ENCODE measurements at regions not wholly inside any gene's neighbourhood (a gene's known extent, or its start where the extent isn't known, plus 50 kb on each side); places are given as distances from the start of the nearest gene placed in this dataset.
"Not testable (repeated sequence)": the region's sequence is repeated elsewhere in the genome, so short reads cannot be mapped to it uniquely, and the experiment has no call there.

DNA sequence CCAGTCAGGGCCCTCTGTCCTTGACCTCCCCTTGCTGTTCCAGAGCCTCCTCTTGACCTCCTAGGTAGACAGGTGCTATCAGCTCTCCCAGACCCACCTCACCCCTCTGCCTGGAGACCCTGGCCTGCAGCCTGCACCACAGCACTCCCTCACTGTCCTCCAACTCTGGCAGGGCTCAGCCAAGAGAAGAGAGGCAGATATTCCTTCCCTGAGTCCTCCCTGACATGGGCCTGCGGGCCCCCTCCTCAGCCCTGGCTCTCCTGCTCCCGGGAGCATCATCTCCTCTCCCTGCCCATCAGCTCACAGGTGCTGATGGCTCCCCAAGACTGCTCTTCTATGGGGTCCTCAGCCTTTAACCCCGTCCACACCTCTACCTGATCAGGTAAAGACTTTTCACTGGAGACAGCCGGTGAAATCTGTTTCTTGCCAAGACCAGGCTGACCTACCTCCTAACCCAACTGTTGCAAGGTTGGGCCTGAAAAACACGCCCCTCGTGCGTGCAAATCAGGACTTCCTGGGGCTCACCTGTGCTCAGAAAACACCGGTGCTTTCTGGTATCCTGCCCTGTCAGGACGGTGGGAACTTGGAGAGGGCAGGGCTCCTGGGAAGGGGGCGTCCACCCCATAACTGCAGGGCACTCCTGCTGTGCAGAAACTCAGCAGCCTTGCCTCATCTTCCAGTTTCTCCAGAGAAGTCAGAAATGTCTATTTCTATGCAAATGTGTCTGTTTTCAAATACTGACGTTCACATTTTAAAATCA is 160.7 kb downstream of the SHANK2 start:
- intact Hi-C loops (cut with DNase I) = no loop called here
- no peaks in the 10 kb centered on the region for H3K36me3 ChIP-seq
- H3K27ac ChIP-seq = no peak overlapping the region
- DNase-seq (ENCODE audit: extremely low spot score in 2 of 2) = no peak
- no peak for TF ChIP-seq POLR2A (IDR thresholded peaks at IDR 0.05)
- TF ChIP-seq POLR2AphosphoS5 (IDR thresholded peaks at IDR 0.05; ENCODE audit: insufficient read depth in 1 of 2, low read depth in 1 of 2) = no peak
- TF ChIP-seq, protein P1, sequence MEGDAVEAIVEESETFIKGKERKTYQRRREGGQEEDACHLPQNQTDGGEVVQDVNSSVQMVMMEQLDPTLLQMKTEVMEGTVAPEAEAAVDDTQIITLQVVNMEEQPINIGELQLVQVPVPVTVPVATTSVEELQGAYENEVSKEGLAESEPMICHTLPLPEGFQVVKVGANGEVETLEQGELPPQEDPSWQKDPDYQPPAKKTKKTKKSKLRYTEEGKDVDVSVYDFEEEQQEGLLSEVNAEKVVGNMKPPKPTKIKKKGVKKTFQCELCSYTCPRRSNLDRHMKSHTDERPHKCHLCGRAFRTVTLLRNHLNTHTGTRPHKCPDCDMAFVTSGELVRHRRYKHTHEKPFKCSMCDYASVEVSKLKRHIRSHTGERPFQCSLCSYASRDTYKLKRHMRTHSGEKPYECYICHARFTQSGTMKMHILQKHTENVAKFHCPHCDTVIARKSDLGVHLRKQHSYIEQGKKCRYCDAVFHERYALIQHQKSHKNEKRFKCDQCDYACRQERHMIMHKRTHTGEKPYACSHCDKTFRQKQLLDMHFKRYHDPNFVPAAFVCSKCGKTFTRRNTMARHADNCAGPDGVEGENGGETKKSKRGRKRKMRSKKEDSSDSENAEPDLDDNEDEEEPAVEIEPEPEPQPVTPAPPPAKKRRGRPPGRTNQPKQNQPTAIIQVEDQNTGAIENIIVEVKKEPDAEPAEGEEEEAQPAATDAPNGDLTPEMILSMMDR (IDR thresholded peaks at IDR 0.05) = no peak
- H3K4me3 ChIP-seq = no peak overlapping the region
- no peaks in the 10 kb centered on the region for H3K9me3 ChIP-seq
- H3K27me3 ChIP-seq = no peaks in the 10 kb centered on the region
- no peaks in the 10 kb centered on the region for H3K4me1 ChIP-seq

DNA sequence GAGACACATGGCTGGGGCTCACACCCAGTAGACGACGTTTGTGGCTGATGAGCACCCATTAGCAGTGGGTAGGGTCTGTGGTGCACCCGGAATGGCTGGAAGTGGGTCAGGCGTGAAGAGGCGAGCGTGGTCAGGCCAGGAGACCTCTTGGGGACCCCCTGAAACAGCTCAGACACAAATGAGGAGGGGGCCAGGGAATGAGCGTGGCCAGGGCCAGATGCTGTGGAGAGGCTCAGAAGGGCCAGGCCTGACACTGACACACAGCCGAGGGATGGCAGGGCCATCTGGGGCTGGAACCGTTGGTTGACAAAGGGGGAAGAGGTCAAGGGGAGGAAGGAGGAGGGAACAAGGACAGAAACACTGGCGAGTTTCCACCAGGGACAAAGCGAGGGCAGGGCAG is 162.8 kb downstream of the SHANK2 start:
- no peak overlapping the region for H3K4me3 ChIP-seq
- H3K9me3 ChIP-seq = no peaks in the 10 kb centered on the region
- H3K27ac ChIP-seq = no peak overlapping the region
- TF ChIP-seq, protein P1 (IDR thresholded peaks at IDR 0.05) = no peak
- TF ChIP-seq POLR2AphosphoS5 (IDR thresholded peaks at IDR 0.05; ENCODE audit: insufficient read depth in 1 of 2, low read depth in 1 of 2) = no peak
- TF ChIP-seq POLR2A (IDR thresholded peaks at IDR 0.05) = no peak
- H3K27me3 ChIP-seq = no peaks in the 10 kb centered on the region
- H3K36me3 ChIP-seq = no peaks in the 10 kb centered on the region
- no peak for DNase-seq (ENCODE audit: extremely low spot score in 2 of 2)
- no peaks in the 10 kb centered on the region for H3K4me1 ChIP-seq
- intact Hi-C loops (cut with DNase I) = no loop called here

DNA sequence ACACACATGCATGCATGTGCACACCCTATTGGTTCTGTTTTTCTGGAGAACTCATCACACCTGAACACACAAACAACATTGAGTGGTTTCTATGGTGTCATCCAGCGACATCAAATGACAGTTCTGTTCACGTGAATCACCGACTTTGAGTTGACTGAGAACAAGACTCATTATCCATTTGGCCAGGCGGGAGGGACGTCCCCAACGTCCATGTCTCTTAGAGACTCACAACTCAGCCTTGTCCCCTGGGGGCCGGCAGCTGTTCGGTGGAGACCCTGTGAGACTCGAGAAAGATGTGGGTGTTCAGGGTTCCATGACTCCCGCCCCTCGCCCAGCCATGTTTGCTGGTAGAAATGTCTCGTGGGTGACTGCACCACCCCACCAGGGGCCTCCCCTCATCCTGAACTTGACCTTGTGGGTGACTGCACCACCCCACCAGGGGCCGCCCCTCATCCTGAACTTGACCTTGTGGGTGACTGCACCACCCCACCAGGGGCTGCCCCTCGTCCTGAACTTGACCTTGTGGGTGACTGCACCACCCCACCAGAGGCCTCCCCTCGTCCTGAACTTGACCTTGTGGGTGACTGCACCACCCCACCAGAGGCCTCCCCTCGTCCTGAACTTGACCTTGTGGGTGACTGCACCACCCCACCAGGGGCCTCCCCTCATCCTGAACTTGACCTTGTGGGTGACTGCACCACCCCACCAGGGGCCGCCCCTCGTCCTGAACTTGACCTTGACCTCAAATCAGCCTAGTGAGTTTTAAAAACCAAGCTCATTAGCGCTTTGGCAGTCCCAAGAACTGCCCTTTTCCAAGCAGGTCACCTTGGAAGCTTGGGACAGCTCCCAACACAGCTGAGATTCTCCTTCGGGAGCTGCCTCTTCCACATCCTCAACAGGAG is 163.8 kb downstream of the SHANK2 start:
- DNase-seq (ENCODE audit: extremely low spot score in 2 of 2); H3K9me3 ChIP-seq; H3K4me3 ChIP-seq; H3K27me3 ChIP-seq; H3K27ac ChIP-seq; intact Hi-C loops (cut with DNase I); H3K36me3 ChIP-seq; H3K4me1 ChIP-seq: not testable (repeated sequence)

DNA sequence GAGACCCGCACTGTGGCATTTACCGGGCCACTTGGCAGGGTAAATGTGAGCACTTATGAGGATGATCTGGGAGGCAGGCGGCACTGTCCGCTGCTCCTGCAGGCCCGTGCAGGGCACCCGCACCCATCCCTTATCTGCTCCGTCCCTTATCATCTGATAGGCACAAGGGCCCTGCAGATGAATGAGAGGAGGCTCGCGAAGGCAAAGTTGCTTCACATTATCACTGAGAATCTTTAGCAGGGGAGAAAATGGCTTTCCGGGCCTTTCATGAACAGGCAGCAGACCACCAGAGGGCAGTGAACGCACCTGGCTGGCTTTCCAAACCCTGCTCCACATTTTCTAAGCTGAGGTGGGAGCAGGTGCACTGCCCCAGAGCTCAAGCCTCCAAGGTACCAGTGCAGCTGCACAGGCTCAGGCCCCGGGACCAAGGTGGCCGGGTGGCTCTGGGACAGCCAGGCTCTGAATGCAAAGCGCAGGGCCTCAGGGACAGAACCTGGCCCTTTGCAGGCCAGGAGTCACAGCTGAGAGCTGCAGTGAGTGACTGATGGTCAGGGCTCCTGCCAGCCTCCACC is 165.6 kb downstream of the SHANK2 start:
- TF ChIP-seq, protein P1 (IDR thresholded peaks at IDR 0.05) = peak in 1 of 3 experiments; percentile 7
- TF ChIP-seq POLR2A (IDR thresholded peaks at IDR 0.05) = no peak
- TF ChIP-seq POLR2AphosphoS5 (IDR thresholded peaks at IDR 0.05; ENCODE audit: insufficient read depth in 1 of 2, low read depth in 1 of 2) = no peak
- H3K9me3 ChIP-seq = no peaks in the 10 kb centered on the region
- intact Hi-C loops (cut with DNase I) = no loop called here
- H3K27ac ChIP-seq = no peak overlapping the region
- no peaks in the 10 kb centered on the region for H3K4me1 ChIP-seq
- H3K36me3 ChIP-seq = no peaks in the 10 kb centered on the region
- no peak for DNase-seq (ENCODE audit: extremely low spot score in 2 of 2)
- H3K4me3 ChIP-seq = no peak overlapping the region
- H3K27me3 ChIP-seq = no peaks in the 10 kb centered on the region

DNA sequence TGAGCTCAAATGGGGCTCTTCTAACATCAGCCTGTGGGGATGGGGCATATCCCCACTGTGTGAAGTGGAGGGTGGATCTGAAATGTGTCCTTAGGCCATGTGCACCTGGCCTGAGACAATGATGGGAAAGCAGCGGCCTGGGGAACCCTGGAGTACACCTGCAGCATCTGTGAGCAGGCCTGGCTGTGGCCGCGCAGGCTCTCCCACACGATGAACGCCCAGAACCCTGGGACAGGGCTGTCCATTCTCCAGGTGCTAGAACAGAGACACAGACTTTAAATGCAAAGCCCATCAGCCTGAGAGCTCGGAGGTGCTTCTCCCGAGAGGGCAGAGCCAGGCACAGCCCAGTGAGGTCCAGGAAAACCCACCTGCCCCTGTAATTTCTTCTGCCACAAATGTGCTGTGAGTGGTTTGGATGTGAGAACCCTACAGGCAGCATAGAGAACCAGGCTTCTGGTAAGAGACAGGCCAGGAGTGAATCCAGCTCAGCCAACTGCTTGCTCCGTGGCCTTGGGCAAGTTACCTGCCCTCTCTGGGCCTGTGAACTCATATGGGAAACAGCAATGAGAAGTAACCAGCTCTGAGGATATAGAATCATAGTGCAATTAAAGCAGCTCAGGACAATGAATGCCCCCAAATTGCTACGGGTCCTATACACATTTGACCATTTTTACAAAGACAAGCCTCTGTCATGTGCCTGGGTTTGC is 167.9 kb downstream of the SHANK2 start:
- no peaks in the 10 kb centered on the region for H3K36me3 ChIP-seq
- intact Hi-C loops (cut with DNase I) = no loop called here
- no peak overlapping the region for H3K27ac ChIP-seq
- DNase-seq (ENCODE audit: extremely low spot score in 2 of 2) = no peak
- no peak for TF ChIP-seq POLR2AphosphoS5 (IDR thresholded peaks at IDR 0.05; ENCODE audit: insufficient read depth in 1 of 2, low read depth in 1 of 2)
- H3K4me3 ChIP-seq = no peak overlapping the region
- H3K27me3 ChIP-seq = no peaks in the 10 kb centered on the region
- no peaks in the 10 kb centered on the region for H3K9me3 ChIP-seq
- no peaks in the 10 kb centered on the region for H3K4me1 ChIP-seq
